AG09319 (cell line): ENCODE measurements at regions not wholly inside any gene's neighbourhood (a gene's known extent, or its start where the extent isn't known, plus 50 kb on each side); places are given as distances from the start of the nearest gene placed in this dataset.
A peak's percentile ranks its signal among the peaks of the same experiment; 100 is the strongest.
"Not testable (repeated sequence)": the region's sequence is repeated elsewhere in the genome, so short reads cannot be mapped to it uniquely, and the experiment has no call there.

Experiments
- DNase-seq: peaks from one replicate; pipeline ENCODE4 v3.0.0-alpha.2; 2010; ENCODE audit warnings: low read depth; ENCODE audit errors: extremely low read depth
- TF ChIP-seq, protein P1 (sequence below): IDR thresholded peaks from 2 replicates; pipeline ENCODE4 v1.5.1; 2011; ENCODE audit warnings: low read depth, mild to moderate bottlenecking, inconsistent platforms, low read length, moderate library complexity

DNA sequence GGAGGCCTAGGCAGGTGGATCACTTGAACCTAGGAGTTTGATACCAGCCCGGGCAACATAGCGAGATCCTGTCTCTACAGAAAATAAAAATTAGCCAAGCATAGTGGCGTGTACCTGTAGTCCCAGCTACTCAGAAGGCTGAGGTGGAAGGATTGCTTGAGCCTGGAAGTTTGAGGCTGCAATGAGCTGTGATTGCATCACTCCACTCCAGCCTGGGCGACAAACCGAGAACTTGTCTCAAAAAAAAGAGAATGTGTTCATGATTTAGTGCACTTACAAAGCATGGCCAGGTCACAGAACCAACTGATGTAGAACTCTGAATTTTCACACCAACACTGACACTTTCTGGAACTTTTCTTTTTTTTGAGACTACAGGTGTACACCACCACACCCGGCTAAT is 182.7 kb downstream of the ZFP64 start:
- TF ChIP-seq, protein P1, sequence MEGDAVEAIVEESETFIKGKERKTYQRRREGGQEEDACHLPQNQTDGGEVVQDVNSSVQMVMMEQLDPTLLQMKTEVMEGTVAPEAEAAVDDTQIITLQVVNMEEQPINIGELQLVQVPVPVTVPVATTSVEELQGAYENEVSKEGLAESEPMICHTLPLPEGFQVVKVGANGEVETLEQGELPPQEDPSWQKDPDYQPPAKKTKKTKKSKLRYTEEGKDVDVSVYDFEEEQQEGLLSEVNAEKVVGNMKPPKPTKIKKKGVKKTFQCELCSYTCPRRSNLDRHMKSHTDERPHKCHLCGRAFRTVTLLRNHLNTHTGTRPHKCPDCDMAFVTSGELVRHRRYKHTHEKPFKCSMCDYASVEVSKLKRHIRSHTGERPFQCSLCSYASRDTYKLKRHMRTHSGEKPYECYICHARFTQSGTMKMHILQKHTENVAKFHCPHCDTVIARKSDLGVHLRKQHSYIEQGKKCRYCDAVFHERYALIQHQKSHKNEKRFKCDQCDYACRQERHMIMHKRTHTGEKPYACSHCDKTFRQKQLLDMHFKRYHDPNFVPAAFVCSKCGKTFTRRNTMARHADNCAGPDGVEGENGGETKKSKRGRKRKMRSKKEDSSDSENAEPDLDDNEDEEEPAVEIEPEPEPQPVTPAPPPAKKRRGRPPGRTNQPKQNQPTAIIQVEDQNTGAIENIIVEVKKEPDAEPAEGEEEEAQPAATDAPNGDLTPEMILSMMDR = no peak
- no peak for DNase-seq

DNA sequence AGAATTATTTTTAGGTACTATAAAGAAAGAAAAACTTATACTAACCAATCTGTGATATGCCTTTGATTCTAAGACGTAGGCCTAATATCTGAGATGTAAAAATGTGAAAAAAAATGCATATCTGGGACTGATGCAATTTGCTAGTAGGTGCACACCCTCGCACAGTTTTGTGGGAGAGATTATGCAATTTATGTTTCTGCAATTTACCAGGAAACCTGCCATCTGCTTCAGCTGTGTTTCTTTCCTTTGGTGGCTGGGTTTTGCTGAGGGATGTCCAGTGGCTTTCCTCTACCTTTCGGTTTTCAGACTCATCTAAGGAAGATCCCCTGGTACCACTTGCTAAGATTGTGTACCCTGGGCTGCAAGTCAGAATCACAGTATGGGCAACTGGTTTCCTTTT is 186.9 kb downstream of the ZFP64 start:
- TF ChIP-seq, protein P1 = no peak

DNA sequence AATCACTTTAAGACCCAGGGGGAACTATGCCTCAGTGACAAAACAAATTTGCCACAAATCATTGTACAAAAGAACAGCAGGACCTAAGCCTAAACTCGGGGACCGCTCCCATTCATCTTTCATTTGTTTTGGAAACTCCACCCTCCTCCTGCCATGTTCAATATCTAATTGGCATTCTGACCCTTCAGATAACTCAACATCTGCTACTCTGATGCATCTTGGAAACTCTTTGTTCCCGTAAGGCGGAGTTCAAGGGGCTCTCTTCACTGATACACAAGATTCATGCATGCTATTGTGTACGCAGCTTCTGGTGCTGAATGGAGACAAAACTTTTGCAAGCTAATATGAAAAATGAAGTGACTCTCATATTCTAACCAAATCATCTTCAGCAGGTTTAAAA is 187.6 kb downstream of the ZFP64 start:
- DNase-seq = no peak
- TF ChIP-seq, protein P1 = no peak

More for the DNA sequence above, 186.9 kb downstream of the ZFP64 start:
- DNase-seq = peak; percentile 44

DNA sequence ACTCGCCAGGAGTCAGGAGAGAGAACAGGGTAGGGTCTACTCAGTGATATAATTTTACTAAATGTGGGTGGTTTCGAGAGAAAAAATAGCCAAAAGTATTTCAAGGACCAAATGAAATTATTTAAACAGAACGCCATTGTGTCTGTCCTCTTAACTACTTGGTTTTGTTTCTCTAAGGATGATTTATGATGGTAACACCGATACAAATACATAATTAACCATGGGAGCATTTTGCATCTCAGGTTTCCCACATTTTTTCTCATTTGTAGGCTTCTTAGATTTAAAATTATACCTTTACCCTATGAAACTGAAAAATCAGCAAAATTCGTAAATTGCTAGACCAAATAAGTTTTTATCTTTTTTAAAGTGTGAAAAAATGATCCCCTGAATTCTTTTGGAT is 188.2 kb downstream of the ZFP64 start:
- DNase-seq = no peak
- TF ChIP-seq, protein P1 = no peak

DNA sequence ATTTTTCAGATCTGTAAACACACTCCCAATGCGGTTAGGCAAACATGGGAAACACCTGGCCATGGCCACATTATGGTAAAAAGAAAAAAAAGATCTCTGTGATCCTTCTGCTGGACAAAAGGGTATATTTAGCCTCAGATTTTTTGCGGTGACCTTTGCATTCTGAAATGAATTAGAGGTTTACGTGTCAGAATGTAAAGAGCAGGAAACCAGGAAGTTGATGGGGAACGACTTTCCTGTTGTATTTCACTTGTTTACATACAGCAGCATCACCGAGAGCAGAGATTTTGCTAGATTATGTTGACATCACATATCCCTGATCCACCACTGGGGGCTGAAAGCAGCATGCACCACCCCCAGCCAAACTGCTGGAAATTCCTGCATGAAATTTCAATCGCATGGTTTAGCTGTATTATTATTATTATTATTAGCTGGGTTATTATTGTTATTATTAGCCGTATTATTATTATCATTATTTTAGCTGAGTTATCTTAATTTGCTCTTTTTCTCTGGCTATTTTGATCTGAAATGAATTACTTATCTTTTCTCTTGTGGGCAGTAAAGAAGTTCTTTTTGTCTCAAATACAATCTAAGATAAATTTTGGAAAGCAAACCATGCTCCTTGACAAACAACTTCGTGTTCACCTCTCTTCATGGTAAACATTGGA is 189.4 kb downstream of the ZFP64 start:
- TF ChIP-seq, protein P1 = no peak; the same call in none of the 2 replicates
- no peak for DNase-seq

DNA sequence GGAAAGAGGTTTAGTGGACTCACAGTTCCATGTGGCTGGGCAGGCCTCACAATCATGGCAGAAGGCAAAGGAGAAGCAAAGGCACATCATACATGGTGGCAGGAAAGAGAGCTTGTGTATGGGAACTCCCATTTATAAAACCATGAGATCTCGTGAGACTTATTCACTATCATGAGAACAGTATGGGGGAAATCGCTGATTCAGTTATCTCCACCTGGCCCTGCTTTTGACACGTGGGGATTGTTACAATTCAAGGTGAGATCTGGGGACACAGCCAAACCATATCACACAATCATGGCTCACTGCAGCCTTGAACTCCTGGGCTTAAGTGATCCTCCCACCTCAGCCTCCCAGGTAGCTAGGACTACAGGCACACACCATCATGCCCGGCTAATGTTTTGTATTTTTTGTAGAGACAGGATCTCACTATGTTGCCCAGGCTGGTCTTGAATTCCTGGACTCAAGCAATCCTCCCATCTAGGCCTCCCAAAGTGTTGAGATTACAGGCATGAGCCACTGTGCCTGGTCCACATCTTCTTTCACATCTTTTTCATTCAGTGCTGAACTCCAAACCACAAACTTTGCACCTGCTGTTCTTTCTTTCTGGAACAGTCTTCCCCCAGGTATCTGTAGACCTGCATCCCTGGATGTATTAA is 194.2 kb downstream of the ZFP64 start:
- DNase-seq = not testable (repeated sequence)

DNA sequence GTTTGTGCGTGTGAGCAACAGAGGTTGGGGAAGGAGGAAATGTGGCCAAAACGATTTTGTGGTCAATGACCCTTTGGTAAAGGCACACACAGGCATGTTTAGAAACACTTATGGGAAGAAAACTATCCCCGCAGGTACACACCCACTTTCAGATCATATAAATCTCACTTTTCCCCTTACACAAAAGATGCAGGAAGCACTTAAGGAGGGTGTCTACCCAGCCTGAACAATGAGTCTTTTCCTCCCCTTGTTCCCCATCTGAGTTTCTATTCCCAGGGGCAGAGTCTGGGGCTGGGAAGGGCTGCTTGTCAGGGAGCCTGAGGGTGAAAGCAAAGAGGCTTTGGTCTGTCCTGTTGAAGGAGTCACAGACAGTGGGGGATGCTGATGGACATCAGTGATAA is 193.2 kb upstream of the SALL4 start:
- peak; percentile 32 for DNase-seq
- TF ChIP-seq, protein P1 = no peak
